ENCODE measurements at regions not wholly inside any gene's neighbourhood (a gene's known extent, or its start where the extent isn't known, plus 50 kb on each side); places are given as distances from the start of the nearest gene placed in this dataset.

- no peak for DNase-seq (ENCODE audit: low read depth)
Observed at GRCh38 chr13:34116651-34117050, 298.7 kb downstream of the RFC3 start.

DNA sequence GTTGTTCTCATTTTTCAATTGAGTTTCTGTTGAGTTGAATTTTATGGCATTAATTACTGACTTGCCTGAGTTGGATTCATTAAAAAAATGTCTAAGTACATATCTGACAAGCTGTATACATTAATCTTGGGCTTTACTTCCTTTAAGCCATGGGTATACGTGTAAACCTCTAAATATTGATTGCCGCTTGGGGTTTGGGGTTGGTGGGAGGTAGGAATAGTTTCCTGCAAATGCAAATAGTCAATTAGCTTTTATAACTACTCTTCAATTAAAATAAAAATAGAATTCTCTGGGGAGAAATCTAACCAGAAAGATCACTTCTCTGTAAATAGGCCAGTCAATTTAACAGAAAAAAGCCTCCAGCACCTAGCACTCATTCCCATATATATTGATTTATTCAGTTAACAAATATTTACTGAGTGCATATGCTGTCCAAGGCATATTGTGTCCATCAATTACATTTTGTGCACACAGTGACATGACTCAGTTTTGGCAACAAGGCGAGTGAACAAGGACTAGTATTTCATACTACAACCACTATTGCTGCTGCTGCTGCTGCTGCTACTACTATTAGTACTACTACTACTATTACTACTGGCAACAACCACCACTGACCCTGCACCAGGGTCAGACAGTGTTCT lies 306.8 kb downstream of the RFC3 start:
- DNase-seq (ENCODE audit: low read depth) = no peak

DNA sequence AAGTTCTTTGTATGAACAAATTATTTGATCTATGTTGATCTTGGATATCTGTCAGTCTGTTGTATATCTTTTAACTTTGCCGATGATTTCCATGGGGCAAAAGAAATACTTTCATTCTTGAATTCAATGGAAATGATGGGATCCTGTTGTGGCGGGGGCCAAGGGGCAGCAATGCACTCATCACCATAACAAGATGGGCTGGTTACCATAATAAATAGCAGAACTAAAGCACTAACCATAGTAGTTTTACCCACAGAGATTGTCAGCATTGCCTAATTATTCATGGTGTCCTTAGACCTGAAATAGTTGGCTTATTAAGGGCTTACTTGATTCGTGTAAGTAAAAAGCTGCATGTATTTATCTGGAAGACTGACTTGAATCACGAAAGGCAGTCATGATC lies 309.6 kb downstream of the RFC3 start:
- DNase-seq (ENCODE audit: low read depth) = no peak

GRCh38 chr13:34128661-34129060 lies 310.7 kb downstream of the RFC3 start:
- peak; percentile 14 for DNase-seq (ENCODE audit: low read depth)

DNA sequence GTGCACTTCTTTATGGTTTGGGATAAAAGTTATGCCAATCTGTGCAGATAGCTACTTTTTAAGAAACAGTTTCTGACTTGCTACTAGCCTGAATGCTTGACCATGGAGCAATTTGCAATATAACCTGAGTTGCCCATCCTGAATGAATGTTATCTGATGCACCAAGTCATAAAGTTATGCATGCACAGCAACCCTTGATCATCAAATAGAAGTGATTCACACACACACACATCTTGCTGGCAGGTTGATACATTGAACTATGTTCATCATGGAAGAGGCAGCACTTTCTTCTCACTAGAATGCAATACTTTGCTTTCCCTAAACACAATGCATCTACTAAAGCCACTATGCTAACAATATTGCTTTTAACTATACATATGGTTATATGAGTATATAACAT lies 311.5 kb downstream of the RFC3 start:
- no peak for DNase-seq (ENCODE audit: low read depth)

DNA sequence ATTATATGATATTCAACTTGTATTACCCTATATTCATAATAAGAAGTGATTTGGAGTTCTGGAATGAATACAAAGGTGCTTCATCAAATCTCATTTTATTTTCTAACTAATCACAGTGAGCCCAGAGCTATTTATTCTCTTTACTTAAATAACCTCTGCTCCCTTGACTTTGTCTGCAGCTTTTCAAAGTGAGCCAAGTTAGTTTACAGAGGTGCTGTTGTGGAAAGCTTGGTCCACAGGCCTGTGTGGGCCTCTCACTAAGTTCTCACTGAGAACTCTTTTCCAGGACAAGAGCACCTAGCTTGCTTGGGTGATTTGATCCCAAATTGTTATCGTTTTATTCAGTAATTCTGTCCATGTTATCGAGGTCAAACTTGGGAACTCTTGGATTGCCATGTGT lies 319.3 kb downstream of the RFC3 start:
- no peak for DNase-seq (ENCODE audit: low read depth)

DNA sequence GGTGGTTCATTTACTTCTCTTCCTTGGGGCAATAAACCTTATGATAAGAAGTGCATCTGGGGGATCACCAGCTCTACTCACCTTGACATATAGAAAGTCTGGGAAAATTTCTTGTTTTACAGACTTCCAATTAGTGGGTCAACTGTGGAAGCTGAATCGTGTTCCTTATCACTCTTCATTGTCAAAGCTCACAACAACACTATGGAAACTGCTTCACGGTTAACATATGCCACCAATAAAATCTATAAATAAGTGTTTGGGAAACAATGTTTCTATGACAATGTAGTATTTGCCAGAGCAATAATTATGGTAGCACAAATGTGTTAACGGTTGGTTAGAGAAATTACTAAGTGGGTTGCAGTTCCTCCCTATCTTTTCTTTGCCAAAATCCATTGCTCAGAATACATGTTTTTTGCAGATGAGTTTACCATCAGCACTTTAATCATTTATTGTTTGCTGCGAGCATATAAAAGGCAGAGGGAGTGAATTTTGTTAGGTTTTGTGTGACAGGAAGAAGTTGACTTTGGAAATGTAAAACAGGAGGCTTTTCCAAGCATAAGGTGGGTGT lies 321.8 kb downstream of the RFC3 start:
- no peak for DNase-seq (ENCODE audit: low read depth)

GRCh38 chr13:34143637-34144036 lies 325.7 kb downstream of the RFC3 start:
- no peak for DNase-seq (ENCODE audit: low read depth)

DNA sequence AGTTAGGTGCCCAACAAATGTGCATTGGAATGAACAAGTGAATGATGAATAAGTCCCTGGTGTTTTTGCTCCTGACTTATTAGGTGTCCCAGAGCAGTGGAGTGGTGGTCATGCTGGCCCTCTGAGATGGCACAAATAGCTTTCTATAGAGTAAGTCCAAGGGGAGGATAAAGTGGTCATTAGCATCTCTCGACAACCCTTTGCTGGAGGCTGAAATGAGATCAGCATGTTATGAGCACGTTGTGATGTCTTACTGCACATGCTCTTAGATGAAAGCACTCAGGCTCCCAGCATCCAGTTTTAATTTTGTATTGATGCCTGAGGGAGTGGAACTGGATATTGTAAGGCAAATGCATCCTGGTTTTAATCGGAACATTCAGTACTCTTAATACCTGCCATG lies 326.2 kb downstream of the RFC3 start:
- DNase-seq (ENCODE audit: low read depth) = no peak

- no peak for DNase-seq (ENCODE audit: low read depth)
Observed at GRCh38 chr13:34145061-34145460, 327.1 kb downstream of the RFC3 start.

GRCh38 chr13:34148359-34148758 lies 330.4 kb downstream of the RFC3 start:
- DNase-seq (ENCODE audit: low read depth) = no peak

DNA sequence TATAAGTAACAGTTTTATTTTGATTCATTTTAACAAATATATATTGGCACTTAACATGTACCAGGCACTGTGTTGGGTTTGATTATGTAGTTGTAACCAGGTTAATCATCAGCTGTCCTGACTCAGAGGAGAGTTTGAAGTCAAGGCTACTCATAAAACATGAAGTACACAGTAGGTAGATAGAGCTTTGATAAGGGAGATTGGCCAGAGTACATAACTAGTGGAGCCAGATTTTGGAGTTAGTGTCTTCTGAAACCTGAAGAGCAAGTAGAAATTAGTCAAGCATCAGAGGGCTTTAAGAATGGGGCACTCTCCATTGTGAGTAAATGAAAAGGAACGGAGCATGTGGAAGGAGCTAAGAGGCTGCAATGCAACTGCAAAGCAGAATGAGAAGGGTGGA lies 333.9 kb downstream of the RFC3 start:
- no peak for DNase-seq (ENCODE audit: low read depth)

GRCh38 chr13:34152409-34152808 lies 334.5 kb downstream of the RFC3 start:
- no peak for DNase-seq (ENCODE audit: low read depth)

DNA sequence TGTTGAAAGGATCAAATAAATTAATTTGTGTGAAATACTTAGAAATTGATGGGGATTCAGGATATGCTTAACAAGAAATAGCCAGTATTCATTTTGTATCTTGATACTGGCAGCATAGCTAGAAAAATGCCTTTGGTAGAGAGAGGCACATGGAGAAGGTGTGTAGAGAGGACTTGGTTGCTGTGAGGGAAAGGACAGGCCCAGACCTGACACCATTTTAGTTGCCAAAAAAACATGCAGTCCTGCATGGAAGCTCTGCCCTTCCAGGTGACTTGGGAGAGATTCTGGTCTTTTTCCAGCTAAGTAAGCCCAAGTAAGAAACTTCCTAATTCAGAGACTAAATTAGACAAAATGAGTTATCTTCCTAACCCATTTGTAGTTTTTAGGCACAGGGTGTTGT lies 335.0 kb downstream of the RFC3 start:
- no peak for DNase-seq (ENCODE audit: low read depth)

DNA sequence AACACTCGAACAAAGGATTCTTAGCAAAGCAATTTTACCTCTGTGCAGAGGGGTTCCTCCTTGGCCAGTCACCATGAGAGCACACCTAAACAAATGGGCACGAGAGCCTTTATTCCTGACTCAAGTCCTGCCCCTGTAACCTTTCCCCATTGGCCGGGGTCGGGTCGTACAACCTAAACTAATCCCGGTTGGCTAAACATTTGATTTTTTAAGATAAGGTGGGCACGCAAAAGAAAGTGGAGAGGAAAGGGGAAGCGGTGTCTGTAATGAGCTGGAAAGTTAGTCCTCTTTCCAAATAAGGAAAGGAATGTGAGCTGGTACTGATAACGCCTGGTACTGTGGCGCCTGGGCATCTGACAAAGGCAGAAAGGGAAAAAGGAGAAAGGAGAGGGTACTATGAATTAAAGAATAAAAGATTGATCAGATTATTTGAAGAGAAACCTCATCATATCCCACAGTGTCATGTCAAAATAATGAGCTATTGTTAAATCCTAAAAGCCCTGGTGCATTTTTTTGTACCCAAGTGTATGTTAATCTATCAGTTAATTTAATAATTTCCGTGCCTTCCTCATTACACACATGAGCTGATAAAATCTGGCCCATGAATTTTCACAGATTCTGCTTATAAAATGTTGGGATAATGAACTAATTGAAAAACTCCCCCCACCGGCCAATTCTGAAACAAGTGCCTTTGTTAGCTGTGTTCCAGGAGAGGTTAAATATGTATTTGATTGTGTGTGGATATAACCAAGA lies 335.7 kb downstream of the RFC3 start:
- no peak for DNase-seq (ENCODE audit: low read depth)

GRCh38 chr13:34155931-34156607 lies 338.1 kb downstream of the RFC3 start:
- peak; percentile 92 for DNase-seq (ENCODE audit: low read depth)

- DNase-seq (ENCODE audit: low read depth) = peak; percentile 97
Observed at GRCh38 chr13:34156841-34157365, 339.0 kb downstream of the RFC3 start.

- DNase-seq (ENCODE audit: low read depth) = no peak
Observed at GRCh38 chr13:34159946-34160345, 342.0 kb downstream of the RFC3 start.

DNA sequence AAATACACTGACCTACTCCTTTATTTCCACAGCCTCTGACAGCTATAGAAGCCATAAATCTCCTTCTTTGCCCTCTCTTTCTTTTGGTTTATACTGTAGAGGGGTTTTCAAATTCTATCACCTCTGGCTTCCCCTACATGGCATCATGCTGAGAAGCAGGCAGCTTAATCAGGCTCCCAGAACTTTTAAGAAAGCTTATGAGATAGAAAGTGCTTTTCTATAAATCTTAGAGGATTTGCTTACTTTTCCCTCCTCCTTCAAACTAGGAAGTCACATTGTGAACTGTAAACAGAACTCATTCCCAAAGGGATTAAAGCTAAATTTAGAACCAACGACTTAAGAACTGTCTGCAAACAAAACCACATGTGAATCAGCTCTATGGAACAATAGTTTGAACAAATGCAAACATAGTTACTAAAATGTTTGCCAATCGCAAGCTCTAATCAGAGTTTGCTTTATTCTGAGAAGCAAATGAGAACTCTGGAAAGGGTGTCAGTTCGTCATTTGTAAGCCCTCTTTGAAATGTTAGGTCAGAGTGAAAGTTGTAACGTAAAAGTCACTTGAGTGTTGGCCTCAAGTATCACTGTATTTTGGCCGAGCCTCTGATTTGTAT lies 344.1 kb downstream of the RFC3 start:
- DNase-seq (ENCODE audit: low read depth) = peak; percentile 86

DNA sequence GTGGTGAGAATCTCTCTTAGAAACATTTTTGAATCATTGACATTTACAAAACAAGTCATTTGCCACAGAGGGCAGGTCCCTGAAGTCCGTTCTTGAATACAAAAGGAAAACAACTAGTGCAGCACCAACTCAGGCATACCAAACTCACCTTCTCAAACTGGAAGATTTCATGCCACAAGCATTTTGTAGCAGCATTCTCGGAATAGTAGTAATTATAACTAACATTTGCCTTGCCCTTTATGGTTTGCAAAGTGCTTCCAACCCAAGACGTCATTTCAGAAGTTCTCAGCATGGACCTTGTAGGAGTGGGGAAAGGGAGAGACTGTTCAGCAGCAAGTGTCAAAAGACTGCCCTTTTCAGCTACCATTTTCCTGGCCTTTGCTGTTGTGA lies 344.6 kb downstream of the RFC3 start:
- peak; percentile 76 for DNase-seq (ENCODE audit: low read depth)

DNA sequence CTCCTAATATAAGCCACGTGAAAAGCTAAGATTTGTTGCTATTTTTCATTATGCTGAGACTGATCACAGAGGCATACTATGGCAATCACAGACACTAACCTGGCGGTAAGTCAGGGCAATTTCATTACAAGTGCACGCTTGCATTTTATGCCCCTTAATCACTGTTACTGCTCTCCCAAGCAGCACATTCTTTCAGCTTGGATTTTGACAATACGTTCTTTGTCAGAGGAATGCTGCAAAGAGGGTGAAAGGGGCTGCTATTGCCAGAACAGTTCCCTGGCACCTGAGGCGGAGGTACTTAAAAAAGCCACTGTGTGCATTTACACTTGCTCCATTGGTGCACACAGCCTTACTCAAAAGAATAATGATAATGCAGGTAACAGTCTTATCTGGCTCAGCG lies 346.6 kb downstream of the RFC3 start:
- peak; percentile 81 for DNase-seq (ENCODE audit: low read depth)

GRCh38 chr13:34165158-34165557 lies 347.2 kb downstream of the RFC3 start:
- DNase-seq (ENCODE audit: low read depth) = no peak
